ENCODE measurements at regions not wholly inside any gene's neighbourhood (a gene's known extent, or its start where the extent isn't known, plus 50 kb on each side); places are given as distances from the start of the nearest gene placed in this dataset.

DNA sequence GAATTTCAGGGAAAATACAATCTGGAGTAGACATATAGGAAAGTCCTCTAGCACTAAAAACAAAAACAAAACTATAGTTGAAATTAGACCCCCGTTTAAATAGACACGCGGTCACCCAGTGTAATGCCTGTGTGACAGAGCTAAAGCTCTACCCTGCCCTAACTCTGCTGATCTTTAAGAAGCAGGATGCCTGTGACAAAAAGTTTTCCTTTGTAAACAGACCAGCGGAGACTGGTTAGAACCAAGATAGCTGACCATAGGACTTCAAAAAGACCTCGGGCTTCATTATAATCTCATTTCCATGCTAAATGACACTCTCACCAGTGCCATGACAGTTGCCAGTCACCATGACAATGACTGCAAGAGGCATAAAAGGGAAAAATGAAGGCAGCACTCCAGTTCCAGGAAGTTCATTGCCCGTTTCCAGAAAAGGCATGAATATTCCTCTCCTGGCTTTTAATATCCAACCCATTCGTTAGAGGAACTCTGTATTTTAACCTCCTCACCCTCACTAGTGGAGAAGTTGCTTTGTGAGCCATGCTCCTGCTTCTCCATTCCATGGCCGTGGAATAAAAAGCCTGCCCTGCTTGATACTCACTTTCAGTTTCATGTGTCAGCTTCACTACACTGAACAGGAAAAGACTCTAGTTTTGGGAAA is 157.2 kb upstream of the COPS8 start:
- Histone ChIP-seq H3K27ac (peak overlapping the region in 11 of 12 donors; percentile 6 to 77 (median 60)), H3K4me3 (peak overlapping the region in 10 of 12 donors; percentile 19 to 58 (median 42)), H3K4me1 (peaks cover 0 to 13% (median 0%) of the 10 kb centered on the region in 12 donors), H3K27me3 (no peaks in the 10 kb centered on the region), H3K9me3 (no peaks in the 10 kb centered on the region), H3K36me3 (no peaks in the 10 kb centered on the region)
- 34 to 47% (median 42%) methylated on average over 8 of the region's 8 CpGs for WGBS, 4 donors
- peak in 3 of 4 donors; percentile 38 to 86 (median 49) for ATAC-seq
- intact Hi-C loops (cut with DNase I), result no loop called here
- DNase-seq, result no peak
- TF ChIP-seq, protein P1, sequence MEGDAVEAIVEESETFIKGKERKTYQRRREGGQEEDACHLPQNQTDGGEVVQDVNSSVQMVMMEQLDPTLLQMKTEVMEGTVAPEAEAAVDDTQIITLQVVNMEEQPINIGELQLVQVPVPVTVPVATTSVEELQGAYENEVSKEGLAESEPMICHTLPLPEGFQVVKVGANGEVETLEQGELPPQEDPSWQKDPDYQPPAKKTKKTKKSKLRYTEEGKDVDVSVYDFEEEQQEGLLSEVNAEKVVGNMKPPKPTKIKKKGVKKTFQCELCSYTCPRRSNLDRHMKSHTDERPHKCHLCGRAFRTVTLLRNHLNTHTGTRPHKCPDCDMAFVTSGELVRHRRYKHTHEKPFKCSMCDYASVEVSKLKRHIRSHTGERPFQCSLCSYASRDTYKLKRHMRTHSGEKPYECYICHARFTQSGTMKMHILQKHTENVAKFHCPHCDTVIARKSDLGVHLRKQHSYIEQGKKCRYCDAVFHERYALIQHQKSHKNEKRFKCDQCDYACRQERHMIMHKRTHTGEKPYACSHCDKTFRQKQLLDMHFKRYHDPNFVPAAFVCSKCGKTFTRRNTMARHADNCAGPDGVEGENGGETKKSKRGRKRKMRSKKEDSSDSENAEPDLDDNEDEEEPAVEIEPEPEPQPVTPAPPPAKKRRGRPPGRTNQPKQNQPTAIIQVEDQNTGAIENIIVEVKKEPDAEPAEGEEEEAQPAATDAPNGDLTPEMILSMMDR (IDR thresholded peaks at IDR 0.05), result no peak
- TF ChIP-seq POLR2A (IDR thresholded peaks at IDR 0.05), result no peak

DNA sequence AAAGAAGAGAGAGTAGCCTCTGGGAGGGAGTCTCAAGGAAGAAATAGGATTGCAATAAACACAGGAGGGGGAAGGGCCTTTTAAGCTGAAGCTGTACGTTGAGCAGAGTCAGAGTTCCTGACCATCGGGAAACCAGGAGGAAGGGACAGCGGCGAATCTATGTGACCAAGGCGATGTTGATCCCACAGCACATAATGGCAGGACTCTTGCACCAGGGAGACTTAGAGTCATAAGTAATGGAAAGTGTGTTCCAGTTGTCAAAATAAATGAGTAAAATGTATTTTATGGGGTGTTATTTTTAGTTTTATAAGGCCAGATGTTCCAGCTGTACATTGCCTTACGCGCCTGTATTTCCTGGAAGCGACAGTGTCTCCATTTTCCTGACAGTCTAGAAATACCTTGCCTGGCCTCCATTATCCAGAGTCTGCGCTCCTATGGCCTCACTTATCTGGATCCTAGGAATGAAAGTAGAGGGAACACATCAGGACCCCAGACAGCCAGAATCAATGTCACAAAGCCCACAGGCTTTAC is 152.8 kb upstream of the COPS8 start:
- WGBS, 4 donors, result 84 to 91% (median 86%) methylated on average over 9 of the region's 9 CpGs
- Histone ChIP-seq H3K36me3 (no peaks in the 10 kb centered on the region), H3K9me3 (no peaks in the 10 kb centered on the region), H3K27me3 (no peaks in the 10 kb centered on the region), H3K4me1 (peaks cover 0 to 13% (median 0%) of the 10 kb centered on the region in 12 donors), H3K4me3 (no peak overlapping the region), H3K27ac (no peak overlapping the region)
- TF ChIP-seq, protein P1 (IDR thresholded peaks at IDR 0.05), result no peak
- TF ChIP-seq POLR2A (IDR thresholded peaks at IDR 0.05), result no peak
- intact Hi-C loops (cut with DNase I), result no loop called here
- no peak for DNase-seq
- no peak for ATAC-seq

DNA sequence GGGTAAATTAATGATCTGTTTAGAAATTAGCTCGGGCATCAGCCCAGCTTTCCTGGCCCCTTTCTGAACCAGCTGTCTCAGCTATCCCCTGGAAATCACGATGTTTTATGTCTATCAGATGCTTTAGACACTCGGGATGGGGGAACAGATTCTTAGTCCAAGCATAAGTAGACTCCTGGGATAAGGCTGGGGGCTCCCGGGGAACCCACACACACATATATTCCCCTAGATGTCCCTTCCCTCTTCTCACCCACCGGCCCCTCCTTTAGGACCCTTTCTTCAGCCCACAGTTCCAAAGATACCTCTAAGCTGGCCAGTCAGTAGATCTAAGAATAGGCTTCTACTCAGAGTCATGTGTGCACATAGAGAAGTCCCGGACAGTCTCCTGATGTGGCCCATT is 151.5 kb upstream of the COPS8 start:
- 88 to 94% (median 91%) methylated on average over 6 of the region's 6 CpGs for WGBS, 4 donors
- no peaks in the 10 kb centered on the region for H3K36me3 ChIP-seq
- peaks cover 0 to 2% (median 0%) of the 10 kb centered on the region in 12 donors for H3K4me1 ChIP-seq
- H3K4me3 ChIP-seq, result no peak overlapping the region
- no peaks in the 10 kb centered on the region for H3K27me3 ChIP-seq
- no peak for DNase-seq
- intact Hi-C loops (cut with DNase I), result no loop called here
- TF ChIP-seq, protein P1 (IDR thresholded peaks at IDR 0.05), result no peak
- TF ChIP-seq POLR2A (IDR thresholded peaks at IDR 0.05), result no peak
- no peaks in the 10 kb centered on the region for H3K9me3 ChIP-seq
- no peak overlapping the region for H3K27ac ChIP-seq
- ATAC-seq, result no peak

DNA sequence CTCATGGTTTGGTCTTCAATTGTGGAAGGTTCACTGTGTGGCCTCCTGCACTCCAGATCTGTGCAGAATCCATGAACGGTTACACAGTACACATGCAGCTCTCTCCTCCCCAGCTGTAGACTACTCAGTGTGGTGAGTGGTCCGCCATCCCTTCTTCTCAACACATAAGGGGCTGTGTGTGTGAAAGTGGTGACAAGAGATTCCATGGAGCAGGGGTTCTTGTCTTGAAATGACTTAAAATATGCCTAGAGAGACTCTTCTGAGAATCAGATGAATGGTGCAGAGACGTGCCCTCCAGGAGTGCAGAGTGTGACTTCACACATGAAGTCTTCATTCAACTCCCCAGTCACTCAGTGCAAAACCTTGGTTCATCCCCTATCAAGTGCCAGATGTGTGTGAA is 151.0 kb upstream of the COPS8 start:
- DNase-seq (no peak), ATAC-seq (no peak)
- no peaks in the 10 kb centered on the region for H3K9me3 ChIP-seq
- H3K36me3 ChIP-seq, result no peaks in the 10 kb centered on the region
- no peak overlapping the region for H3K4me3 ChIP-seq
- no peaks in the 10 kb centered on the region for H3K4me1 ChIP-seq
- intact Hi-C loops (cut with DNase I), result no loop called here
- TF ChIP-seq POLR2A (IDR thresholded peaks at IDR 0.05), result no peak
- TF ChIP-seq, protein P1 (IDR thresholded peaks at IDR 0.05), result no peak
- WGBS, 4 donors, result 88 to 98% (median 95%) methylated on average over 3 of the region's 3 CpGs
- no peaks in the 10 kb centered on the region for H3K27me3 ChIP-seq
- no peak overlapping the region for H3K27ac ChIP-seq
